ENCODE measurements at regions not wholly inside any gene's neighbourhood (a gene's known extent, or its start where the extent isn't known, plus 50 kb on each side); places are given as distances from the start of the nearest gene placed in this dataset.

GRCh38 chr12:81953541-81953940 lies 194.4 kb upstream of the PPFIA2 start:
- TF ChIP-seq CTCF (optimal IDR thresholded peaks at IDR 0.05 in 1 of 3, IDR thresholded peaks at IDR 0.05 in 1 of 3, conservative IDR thresholded peaks at IDR 0.05 in 1 of 3; ENCODE audit: extremely low read depth in 1 of 3, insufficient read depth in 2 of 3, low read length in 3 of 3): no peak
- no peak for TF ChIP-seq EZH2 (IDR thresholded peaks at IDR 0.05; ENCODE audit: low read length)
